Kidney (tissue), 13 donors: ENCODE measurements at regions not wholly inside any gene's neighbourhood (a gene's known extent, or its start where the extent isn't known, plus 50 kb on each side); places are given as distances from the start of the nearest gene placed in this dataset.

Experiments
- DNase-seq, 5 donors: peaks; one replicate each; pipeline ENCODE4 v3.0.0-alpha.2; 2013 to 2020
- FAIRE-seq: peaks from 2 replicates; lab custom pipeline; 2012; peaks lifted over from hg19 to GRCh38; lab: Jason Lieb, UNC
- H3K27ac ChIP-seq, 2 donors: one replicate each; pipeline ENCODE4 v1.7.0; 2013; ENCODE audit warnings: low read depth in 2 of 2, low read length in 2 of 2, inconsistent platforms in 1 of 2
- H3K27me3 ChIP-seq: one replicate; pipeline ENCODE4 v1.7.1; 2013; ENCODE audit warnings: low read length, inconsistent platforms; ENCODE audit not compliant: control insufficient read depth, insufficient read depth
- H3K36me3 ChIP-seq, 3 donors: one replicate each; pipeline versions ENCODE4 v1.7.0 to v1.7.1; 2013; ENCODE audit warnings: low read length in 3 of 3, control low read depth in 1 of 3, inconsistent platforms in 1 of 3; ENCODE audit not compliant: insufficient read depth in 3 of 3, control insufficient read depth in 2 of 3
- H3K4me1 ChIP-seq, 3 donors: one replicate each; pipeline versions ENCODE4 v1.7.0 to v1.7.1; 2013; ENCODE audit warnings: low read length in 3 of 3, inconsistent platforms in 1 of 3, low read depth in 1 of 3; ENCODE audit not compliant: control insufficient read depth in 2 of 3, insufficient read depth in 2 of 3
- H3K4me3 ChIP-seq, 3 donors: one replicate each; pipeline versions ENCODE4 v1.7.0 to v1.8.1; 2013; ENCODE audit warnings: low read length in 3 of 3, control low read depth in 1 of 3, inconsistent platforms in 1 of 3
- H3K9ac ChIP-seq, 3 donors: one replicate each; pipeline versions ENCODE4 v1.7.0 to v1.7.1; 2013; ENCODE audit warnings: low read length in 3 of 3, control low read depth in 1 of 3, inconsistent platforms in 1 of 3
- H3K9me3 ChIP-seq, 3 donors: one replicate each; pipeline versions ENCODE4 v1.7.0 to v1.7.1; 2013; ENCODE audit warnings: low read length in 3 of 3, control low read depth in 1 of 3, inconsistent platforms in 1 of 3; ENCODE audit not compliant: control insufficient read depth in 2 of 3, insufficient read depth in 1 of 3
- intact Hi-C: fragments of 100-400 bp; cut with DNase I; formaldehyde crosslinking; loops from one replicate; pipeline ENCODE4 v1.11.1; 2022
- TF ChIP-seq, protein P1 (sequence below): IDR thresholded peaks from 3 replicates; pipeline ENCODE4 v1.5.1; 2012; ENCODE audit warnings: mild to moderate bottlenecking, moderate library complexity, borderline replicate concordance; ENCODE audit not compliant: insufficient read depth; ENCODE audit errors: extremely low read depth
- donor health status: control.
- donor health status: control.
- donor health status: control.
- donor health status: control.
- donor health status: control.
- donor health status: DM: yes; HTN: yes; CAD: no.
- donor health status: Normal renal cell carcinoma (clear cell type).

GRCh38 chr3:65276551-65276950 lies 588.8 kb upstream of the ADAMTS9 start:
- no peak for FAIRE-seq
- intact Hi-C loops = no loop called here
- no peaks in the 10 kb centered on the region for H3K27me3 ChIP-seq
- TF ChIP-seq, protein P1, sequence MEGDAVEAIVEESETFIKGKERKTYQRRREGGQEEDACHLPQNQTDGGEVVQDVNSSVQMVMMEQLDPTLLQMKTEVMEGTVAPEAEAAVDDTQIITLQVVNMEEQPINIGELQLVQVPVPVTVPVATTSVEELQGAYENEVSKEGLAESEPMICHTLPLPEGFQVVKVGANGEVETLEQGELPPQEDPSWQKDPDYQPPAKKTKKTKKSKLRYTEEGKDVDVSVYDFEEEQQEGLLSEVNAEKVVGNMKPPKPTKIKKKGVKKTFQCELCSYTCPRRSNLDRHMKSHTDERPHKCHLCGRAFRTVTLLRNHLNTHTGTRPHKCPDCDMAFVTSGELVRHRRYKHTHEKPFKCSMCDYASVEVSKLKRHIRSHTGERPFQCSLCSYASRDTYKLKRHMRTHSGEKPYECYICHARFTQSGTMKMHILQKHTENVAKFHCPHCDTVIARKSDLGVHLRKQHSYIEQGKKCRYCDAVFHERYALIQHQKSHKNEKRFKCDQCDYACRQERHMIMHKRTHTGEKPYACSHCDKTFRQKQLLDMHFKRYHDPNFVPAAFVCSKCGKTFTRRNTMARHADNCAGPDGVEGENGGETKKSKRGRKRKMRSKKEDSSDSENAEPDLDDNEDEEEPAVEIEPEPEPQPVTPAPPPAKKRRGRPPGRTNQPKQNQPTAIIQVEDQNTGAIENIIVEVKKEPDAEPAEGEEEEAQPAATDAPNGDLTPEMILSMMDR = no peak
- H3K4me1 ChIP-seq = no peaks in the 10 kb centered on the region
- no peak overlapping the region for H3K9ac ChIP-seq
- no peak overlapping the region for H3K27ac ChIP-seq
- no peak for DNase-seq
- H3K36me3 ChIP-seq = no peaks in the 10 kb centered on the region
- no peak overlapping the region for H3K4me3 ChIP-seq
- H3K9me3 ChIP-seq = no peaks in the 10 kb centered on the region

DNA sequence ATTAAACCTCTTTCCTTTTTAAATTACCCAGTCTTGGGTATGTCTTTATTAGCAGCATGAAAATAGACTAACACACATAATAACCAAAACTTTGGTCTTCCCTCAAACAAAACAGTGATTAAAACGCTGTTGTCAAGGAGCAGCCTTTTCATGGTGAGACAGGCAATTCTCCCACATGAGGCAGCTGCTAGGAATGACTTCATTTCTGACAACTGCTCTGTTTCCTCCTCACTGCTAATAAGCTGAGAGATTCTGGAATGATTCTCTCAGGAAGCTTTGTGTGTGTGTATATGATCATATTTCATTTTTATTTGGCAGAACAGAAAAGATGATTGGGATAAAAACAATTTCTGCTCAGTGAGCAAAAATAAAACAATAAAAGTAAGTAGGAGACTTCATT lies 580.6 kb upstream of the ADAMTS9 start:
- FAIRE-seq (no peak), DNase-seq (peak in 1 of 5 donors; percentile 31)
- Histone ChIP-seq H3K27me3 (no peaks in the 10 kb centered on the region), H3K9me3 (no peaks in the 10 kb centered on the region), H3K27ac (no peak overlapping the region), H3K4me1 (no peaks in the 10 kb centered on the region), H3K36me3 (no peaks in the 10 kb centered on the region), H3K9ac (no peak overlapping the region), H3K4me3 (no peak overlapping the region)
- TF ChIP-seq, protein P1 = no peak
- intact Hi-C loops = no loop called here

DNA sequence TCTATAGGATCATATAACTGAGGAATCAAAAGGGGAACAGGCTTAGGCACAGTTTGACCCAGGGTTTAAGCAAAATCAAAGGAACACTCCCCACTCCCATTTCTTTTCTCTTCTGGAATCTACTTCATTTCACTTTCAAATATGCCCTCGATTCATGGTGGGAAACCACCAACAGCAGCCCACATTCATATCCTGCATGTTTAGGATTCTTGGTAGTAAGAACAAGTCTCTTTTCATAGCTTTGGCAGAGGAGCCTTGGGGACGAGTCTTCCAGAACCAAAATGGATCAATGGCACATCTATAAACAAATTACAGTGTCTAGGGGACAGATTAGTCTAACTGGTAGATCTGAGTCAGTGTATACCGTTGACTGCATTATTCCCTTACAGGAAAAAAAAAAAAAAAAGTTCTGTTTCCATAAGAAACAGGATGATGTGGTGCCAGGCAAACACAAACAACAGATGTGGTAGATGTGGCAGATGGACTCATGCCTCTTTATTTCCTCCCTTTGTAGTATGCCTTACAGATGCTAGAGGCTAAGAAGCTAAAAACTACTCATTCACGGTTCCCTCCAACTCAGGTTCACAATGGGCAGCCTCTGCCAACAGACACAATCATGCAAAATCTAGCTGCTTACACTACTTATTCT lies 578.3 kb upstream of the ADAMTS9 start:
- no peak overlapping the region for H3K9ac ChIP-seq
- intact Hi-C loops = no loop called here
- DNase-seq = no peak
- peaks cover 0 to 3% (median 0%) of the 10 kb centered on the region in 3 donors for H3K9me3 ChIP-seq
- no peak overlapping the region for H3K27ac ChIP-seq
- no peak overlapping the region for H3K4me3 ChIP-seq
- no peak for FAIRE-seq
- H3K36me3 ChIP-seq = no peaks in the 10 kb centered on the region
- H3K27me3 ChIP-seq = no peaks in the 10 kb centered on the region
- no peaks in the 10 kb centered on the region for H3K4me1 ChIP-seq
- TF ChIP-seq, protein P1 = no peak

DNA sequence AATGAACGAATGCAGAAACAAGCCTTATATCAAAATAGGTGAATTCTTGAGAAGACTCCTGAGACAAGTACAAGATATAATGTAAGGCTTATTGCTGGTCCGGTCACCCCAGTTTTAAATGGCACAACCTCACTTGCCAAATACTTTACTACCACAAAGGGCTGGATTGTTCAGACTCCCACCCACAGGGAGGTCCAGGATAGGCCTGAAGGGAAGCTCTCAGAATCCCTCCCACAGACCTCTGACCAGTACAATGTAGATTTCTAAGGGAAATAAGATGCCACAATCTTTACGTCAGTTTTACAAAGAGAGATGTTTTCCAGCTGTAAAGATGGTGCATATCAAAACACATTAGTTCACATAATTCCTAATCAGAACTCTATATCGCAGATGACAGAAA lies 577.7 kb upstream of the ADAMTS9 start:
- DNase-seq (peak in 1 of 5 donors; percentile 10), FAIRE-seq (no peak)
- TF ChIP-seq, protein P1 = no peak
- Histone ChIP-seq H3K9me3 (peaks cover 0 to 4% (median 0%) of the 10 kb centered on the region in 3 donors), H3K27me3 (no peaks in the 10 kb centered on the region), H3K4me1 (no peaks in the 10 kb centered on the region), H3K4me3 (no peak overlapping the region), H3K36me3 (no peaks in the 10 kb centered on the region), H3K9ac (no peak overlapping the region), H3K27ac (no peak overlapping the region)
- intact Hi-C loops = no loop called here
